CD4-positive, alpha-beta T cell treated with Interleukin-2 at 100 ng/mL for 4 hours (primary cell): ENCODE measurements at regions not wholly inside any gene's neighbourhood (a gene's known extent, or its start where the extent isn't known, plus 50 kb on each side); places are given as distances from the start of the nearest gene placed in this dataset.
"Not testable (repeated sequence)": the region's sequence is repeated elsewhere in the genome, so short reads cannot be mapped to it uniquely, and the experiment has no call there.

ENCODE experiments used
- DNase-seq: peaks from one replicate; pipeline ENCODE4 v3.0.0-alpha.2; 2020; ENCODE audit warnings: low spot score

GRCh38 chr7:46291601-46292150 lies 370.6 kb upstream of the IGFBP3 start:
- DNase-seq = no peak

GRCh38 chr7:46291050-46291438 lies 370.0 kb upstream of the IGFBP3 start:
- DNase-seq = no peak

- DNase-seq = no peak
These were observed 369.4 kb upstream of the IGFBP3 start for GRCh38 chr7:46290374-46291049.

- no peak for DNase-seq
These were observed 367.8 kb upstream of the IGFBP3 start for GRCh38 chr7:46288861-46289260.

GRCh38 chr7:46288010-46288409 lies 366.9 kb upstream of the IGFBP3 start:
- DNase-seq = no peak

- no peak for DNase-seq
These were observed 365.9 kb upstream of the IGFBP3 start for GRCh38 chr7:46286957-46287356.

- no peak for DNase-seq
These were observed 365.3 kb upstream of the IGFBP3 start for GRCh38 chr7:46286356-46286755.

- DNase-seq = no peak
These were observed 364.8 kb upstream of the IGFBP3 start for GRCh38 chr7:46285878-46286277.

GRCh38 chr7:46283852-46284251 lies 362.8 kb upstream of the IGFBP3 start:
- no peak for DNase-seq

GRCh38 chr7:46282155-46282554 lies 361.1 kb upstream of the IGFBP3 start:
- no peak for DNase-seq

GRCh38 chr7:46281071-46281470 lies 360.0 kb upstream of the IGFBP3 start:
- DNase-seq = no peak

- DNase-seq = no peak
These were observed 358.2 kb upstream of the IGFBP3 start for GRCh38 chr7:46279290-46279689.

GRCh38 chr7:46264646-46265045 lies 343.6 kb upstream of the IGFBP3 start:
- no peak for DNase-seq

GRCh38 chr7:46261638-46262037 lies 340.6 kb upstream of the IGFBP3 start:
- DNase-seq = not testable (repeated sequence)

GRCh38 chr7:46259947-46260346 lies 338.9 kb upstream of the IGFBP3 start:
- no peak for DNase-seq

- no peak for DNase-seq
These were observed 336.8 kb upstream of the IGFBP3 start for GRCh38 chr7:46257761-46258448.

GRCh38 chr7:46256870-46257661 lies 336.0 kb upstream of the IGFBP3 start:
- DNase-seq = no peak

GRCh38 chr7:46253520-46253919 lies 332.4 kb upstream of the IGFBP3 start:
- no peak for DNase-seq

GRCh38 chr7:46247664-46248063 lies 326.6 kb upstream of the IGFBP3 start:
- no peak for DNase-seq

- DNase-seq = no peak
These were observed 324.6 kb upstream of the IGFBP3 start for GRCh38 chr7:46245586-46246111.

GRCh38 chr7:46244757-46245156 lies 323.7 kb upstream of the IGFBP3 start:
- no peak for DNase-seq

- no peak for DNase-seq
These were observed 322.3 kb upstream of the IGFBP3 start for GRCh38 chr7:46243406-46243805.

GRCh38 chr7:46239846-46240245 lies 318.8 kb upstream of the IGFBP3 start:
- DNase-seq = no peak
